Activated naive CD4-positive, alpha-beta T cell treated with Interleukin-2 at 50 U/mL for 16 hours (primary cell): ENCODE measurements at regions not wholly inside any gene's neighbourhood (a gene's known extent, or its start where the extent isn't known, plus 50 kb on each side); places are given as distances from the start of the nearest gene placed in this dataset.

Experiments
- DNase-seq: peaks from one replicate; pipeline ENCODE4 v3.0.0-alpha.2; 2020

DNA sequence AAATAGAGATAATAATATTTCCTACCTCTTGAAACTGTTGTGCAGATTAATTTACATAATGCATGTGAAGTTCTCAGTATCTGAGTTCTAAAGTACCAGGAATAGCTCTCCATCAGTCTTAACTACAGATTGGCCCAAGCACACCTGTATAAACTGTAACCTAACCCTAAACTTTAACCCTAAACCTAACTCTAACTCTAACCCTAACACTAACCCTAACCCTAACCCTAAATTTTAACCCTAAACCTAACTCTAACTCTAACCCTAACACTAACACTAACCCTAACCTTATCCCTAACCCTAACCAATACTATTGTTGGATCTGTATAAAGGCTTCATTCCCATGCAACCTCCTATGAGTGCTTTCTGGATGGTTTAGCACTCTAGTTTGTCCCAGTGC, 1445.9 kb upstream of the TENM4 start:
- DNase-seq: no peak

DNA sequence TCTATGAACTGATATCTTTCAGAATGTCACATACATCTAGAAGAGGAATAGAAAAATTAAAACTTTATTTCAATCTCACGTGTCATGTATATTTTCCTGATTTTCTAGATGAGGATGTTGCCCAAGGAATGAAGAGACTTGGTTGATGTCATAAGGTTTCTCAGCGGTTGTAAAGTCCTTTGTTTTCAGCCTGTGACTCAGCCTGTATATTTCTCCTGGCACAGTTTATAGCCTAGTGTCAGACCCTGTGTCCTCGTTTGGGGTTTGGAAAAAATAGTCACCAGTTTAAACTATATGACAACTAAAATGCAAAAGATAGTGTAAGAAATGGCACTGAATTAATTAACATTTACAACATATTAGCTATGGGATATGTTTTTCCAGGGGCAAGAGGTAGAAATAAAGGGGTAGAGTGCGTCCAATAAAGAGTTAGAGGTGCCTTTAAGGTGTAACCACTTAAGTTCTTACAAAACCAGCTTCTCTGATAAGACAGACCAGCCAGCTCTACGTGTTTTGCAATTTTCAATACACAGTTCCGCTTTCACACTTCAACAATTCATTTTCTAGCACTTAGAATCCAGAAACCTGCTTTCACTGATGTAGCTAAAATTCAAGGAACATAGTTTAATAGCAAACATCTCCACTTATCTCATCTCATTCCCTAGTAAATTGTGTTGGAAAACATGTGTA, 1432.6 kb upstream of the TENM4 start:
- DNase-seq: no peak

DNA sequence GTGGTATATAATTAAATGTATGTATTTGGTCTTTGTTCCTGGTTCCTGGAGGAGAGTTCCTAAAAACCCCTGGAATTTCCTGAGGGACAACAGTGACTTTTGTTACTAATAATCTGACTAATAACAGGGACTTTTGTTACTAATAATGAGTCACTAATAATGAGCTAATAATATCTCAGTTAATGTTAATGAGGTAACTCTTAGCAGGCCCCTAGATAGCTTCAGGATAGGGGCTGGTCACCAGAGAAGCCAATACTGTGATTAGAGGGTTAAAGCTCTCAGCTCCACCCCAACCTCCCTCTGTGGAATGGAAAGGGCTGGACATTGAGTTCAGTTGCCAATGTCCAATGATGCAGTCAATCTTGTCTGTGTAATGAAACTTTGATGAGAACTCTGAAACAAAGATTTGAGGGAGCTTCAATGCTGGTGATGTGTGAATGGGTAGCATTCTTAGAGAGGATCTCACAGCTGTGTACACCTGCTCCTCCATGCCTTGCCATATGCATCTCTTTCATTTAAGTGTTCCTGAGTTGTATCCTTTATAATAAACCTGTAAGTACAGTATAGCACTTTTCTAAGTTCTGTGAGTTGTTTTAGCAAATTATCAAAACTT, 1431.4 kb upstream of the TENM4 start:
- no peak for DNase-seq

DNA sequence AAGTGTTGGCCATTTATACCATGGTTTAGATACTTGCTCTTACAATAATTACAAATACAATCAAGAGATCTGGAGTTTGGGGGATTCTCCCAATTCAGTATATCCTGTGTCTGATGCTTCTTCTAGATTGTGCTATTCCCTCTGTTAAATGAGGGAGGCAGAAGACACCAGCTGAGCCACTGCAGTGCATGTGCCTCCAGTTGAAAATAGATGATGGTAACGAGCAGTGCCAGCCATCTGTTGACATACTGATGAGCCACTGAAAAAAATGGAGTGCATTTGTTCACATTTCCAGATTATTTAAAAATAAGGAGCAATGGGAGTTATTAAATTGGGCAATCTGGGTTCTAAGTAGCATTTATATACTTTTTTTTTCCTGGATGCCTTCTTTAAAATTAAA, 1428.0 kb upstream of the TENM4 start:
- DNase-seq: no peak

DNA sequence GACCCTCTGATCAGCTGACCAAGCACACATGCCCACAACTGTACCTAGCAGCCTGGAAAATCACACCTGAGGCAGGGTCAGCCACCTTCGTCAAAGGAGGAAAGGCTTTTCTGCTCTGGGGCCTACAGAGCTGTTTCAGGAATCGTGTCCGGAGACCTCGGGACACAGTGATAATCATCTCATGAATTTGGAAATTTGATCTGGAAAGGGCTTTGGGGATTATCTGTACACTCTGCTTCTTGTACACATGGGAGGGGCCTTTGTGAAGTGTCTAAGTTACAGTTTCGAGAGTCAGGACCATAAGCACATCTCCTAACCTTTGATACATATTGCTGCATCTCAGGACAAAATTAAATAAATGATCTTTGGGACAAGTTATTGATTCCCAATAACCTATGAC, 1421.2 kb upstream of the TENM4 start:
- no peak for DNase-seq

DNA sequence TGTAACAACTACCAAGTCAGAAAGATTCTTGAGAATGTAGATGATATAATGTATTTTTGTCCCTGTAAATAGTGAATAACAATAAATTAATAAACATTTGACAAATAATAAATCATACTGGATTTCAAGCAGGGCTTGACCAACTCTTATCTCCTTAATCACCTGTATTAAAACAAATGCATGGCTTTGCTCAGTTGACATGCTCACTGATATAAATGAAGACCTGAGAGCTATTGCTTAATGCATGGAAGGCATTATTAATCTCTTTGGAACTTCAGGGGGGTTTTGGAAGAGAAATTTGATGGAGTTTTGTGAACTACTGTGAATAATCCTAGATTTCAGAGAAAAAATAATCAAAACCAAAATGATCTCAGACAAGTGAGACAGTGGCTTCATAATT, 1420.4 kb upstream of the TENM4 start:
- no peak for DNase-seq

DNA sequence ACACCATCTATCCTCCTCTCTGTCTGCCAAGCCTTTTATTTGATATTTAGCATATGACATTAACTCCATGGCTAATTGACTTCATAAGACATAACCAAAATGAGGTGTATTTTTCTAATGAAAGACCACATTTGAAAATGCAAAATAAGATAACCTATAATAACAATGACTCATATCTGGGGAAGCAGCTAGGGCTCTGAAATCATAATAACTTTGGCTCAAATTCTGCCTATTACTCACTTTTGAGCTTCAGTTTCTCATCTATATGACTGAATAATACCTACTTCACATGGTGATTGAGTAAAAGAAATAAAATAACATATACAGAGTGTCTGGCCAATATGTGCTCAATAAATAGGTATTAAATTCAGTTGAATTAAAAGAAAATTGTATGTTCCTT, 1419.8 kb upstream of the TENM4 start:
- DNase-seq: no peak

DNA sequence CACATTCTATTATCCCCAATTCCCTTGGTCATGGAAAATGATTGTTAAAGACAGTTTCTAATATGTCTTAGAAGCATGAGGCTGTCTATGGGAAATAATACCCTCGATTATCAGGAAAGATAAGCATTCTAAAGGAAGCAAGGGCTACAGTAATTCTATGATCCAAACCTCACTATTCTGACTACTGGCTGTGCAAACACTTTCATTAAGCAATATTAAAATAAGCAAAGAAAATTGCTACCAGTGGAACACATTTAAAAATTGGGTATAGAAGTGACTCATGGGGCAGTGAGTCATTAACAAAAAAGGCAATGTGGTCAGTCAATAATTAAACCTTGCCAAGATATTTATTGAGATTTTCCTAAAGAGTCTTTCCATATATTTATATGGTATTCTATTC, 1415.2 kb upstream of the TENM4 start:
- no peak for DNase-seq

DNA sequence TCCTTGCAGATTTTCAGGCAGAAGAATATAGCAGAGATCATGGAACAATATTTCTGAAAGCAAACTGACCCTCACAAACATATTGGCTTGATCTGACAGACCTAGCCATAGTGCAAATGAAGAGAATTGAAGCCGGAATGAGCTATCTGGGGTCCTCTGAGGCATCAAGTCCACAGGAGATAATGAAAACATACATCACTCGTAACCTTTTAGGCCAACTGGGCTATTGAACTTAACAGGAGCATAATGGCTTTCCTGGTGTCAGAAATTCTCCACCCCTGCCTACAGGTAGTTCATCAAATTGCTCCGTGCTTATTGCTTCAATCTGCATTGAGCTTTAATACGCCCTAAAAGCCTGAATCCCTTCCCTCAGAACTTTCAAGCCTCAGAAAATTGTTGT, 1414.6 kb upstream of the TENM4 start:
- no peak for DNase-seq

DNA sequence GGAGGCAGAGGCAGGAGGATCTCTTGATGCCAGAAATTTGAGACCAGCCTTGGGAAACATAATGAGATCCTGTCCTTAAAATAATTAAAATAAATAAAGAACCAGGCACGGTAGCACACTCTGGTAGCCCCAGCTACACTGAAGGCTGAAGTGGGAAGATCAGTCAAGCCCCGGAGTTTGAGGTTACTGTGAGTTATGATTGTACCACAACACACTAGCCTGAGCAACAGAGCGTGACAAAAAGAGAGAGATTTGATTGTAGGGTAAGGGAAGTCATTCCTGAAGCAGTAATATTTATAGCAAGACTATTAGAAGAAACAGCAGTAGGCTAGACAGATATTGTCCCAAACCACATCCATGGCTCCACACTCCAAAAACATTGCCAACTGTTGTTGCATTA, 1408.4 kb upstream of the TENM4 start:
- DNase-seq: no peak

- no peak for DNase-seq
Observed at GRCh38 chr11:80846979-80847378, 1406.1 kb upstream of the TENM4 start.

GRCh38 chr11:80846442-80846841, 1405.6 kb upstream of the TENM4 start:
- no peak for DNase-seq

DNA sequence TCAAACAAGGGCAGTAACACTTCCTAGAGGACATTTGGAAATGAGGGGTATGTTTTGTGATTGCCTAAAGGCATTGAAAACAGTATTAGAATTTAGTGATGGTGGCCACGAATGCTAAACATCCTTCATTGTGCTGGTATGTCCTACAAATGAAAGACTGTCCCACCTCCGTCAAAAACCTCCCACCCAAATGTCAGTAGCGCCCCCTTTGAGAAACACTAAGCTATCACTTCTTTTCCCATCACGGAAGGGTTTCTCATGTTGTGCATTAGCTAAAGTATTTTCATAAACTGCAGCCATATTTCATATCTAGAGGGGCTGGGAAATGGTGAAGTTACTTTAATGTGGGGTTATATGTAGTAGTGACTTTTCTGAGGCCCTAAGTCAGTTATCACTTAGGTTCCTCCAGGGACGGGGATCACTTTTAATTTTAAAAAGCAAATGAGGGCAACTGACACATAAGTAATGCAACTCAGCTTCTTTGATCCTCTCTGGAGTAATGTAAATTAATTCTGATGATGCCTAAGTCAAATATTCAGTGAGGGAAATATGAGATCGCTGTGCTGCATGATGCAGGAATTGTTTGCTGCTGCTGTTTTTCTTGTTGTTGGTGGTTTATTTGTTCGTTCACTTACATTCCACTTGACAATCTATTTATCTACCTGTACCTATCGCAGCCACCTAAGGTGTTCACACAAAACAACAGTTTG, 1403.4 kb upstream of the TENM4 start:
- DNase-seq: no peak

DNA sequence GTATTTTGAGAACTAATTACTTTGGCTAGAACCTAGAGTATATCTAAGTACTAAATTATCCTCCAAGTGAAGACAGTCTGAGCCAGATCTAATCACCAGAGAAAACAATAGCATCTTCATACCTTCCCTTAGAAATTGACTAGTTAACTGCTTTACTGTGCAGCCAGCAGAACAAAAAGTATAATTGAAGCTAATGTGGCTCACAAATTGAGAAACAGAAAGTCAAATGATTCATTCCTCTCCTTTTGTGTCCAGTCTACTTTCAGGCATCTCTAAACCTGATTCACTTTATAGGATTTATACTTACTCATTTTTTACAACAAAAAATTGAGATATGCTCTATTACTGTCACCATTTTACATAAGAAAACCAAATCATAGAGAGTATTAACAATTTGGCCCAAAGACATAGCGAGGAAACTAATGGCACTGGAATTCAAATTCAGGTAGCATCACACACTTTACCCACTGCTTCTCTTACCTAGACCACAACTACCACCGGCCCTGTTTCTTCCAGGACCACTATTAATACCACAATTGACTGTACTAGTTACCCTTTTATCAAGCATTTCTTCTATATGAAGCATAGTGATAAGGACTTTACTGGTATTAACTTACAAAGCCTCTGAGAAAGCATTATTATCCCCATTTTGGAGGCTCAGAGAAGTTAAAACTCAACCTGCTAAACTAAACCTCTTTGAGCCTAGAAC, 1402.6 kb upstream of the TENM4 start:
- DNase-seq: no peak

- DNase-seq: no peak
Observed at GRCh38 chr11:80842246-80842645, 1401.4 kb upstream of the TENM4 start.

- no peak for DNase-seq
Observed at GRCh38 chr11:80841675-80842074, 1400.8 kb upstream of the TENM4 start.

GRCh38 chr11:80838153-80838552, 1397.3 kb upstream of the TENM4 start:
- DNase-seq: no peak

DNA sequence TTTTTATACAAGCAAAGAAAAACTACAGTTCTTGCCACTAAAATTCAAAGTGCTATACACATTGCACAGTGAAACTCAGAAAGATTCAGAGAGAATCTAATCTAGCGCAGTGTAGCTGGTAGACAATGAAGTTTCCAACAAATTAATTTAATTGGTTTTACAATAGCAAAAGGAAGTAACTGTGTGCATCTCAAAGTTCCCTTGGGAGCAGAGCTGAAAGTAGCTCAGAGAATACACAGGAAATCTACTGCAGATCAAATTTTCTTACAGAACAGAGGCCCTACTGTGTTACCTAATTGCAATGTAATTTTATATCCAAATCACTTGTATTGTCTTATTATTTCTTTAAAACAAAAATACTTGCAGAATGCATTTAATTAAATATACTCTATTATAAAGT, 1396.2 kb upstream of the TENM4 start:
- no peak for DNase-seq

GRCh38 chr11:80831374-80831773, 1390.5 kb upstream of the TENM4 start:
- no peak for DNase-seq

- DNase-seq: no peak
Observed at GRCh38 chr11:80827781-80828180, 1387.0 kb upstream of the TENM4 start.

- DNase-seq: no peak
Observed at GRCh38 chr11:80826808-80827207, 1386.0 kb upstream of the TENM4 start.

GRCh38 chr11:80822308-80822707, 1381.5 kb upstream of the TENM4 start:
- DNase-seq: no peak

DNA sequence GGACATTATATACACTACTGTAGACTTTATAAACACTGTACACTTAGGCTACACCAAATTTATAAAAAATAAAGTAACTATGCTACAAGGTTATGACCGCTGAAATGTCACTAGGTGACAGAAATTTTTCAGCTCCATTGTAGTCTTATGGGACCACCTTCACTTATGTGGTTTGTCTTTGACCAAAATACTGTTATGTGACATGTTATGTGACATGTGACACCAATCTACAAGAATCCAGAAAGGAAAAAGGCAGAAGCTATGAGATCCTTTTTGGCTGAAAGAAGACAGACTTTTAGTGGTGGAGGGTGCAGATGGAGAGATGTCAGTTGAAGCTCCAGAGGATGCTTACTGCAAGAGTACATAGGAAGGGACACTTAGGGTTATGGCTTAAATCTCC, 1378.4 kb upstream of the TENM4 start:
- no peak for DNase-seq

- no peak for DNase-seq
Observed at GRCh38 chr11:80816966-80817365, 1376.1 kb upstream of the TENM4 start.
